Left ventricle myocardium superior (tissue), 1 donor: ENCODE measurements at regions not wholly inside any gene's neighbourhood (a gene's known extent, or its start where the extent isn't known, plus 50 kb on each side); places are given as distances from the start of the nearest gene placed in this dataset.

Source experiments
- ATAC-seq: fragments of 200-7000 bp; cut with Tn5 transposase; one replicate; pipeline ENCODE4 v1.9.1; 2020; ENCODE audit warnings: mild to moderate bottlenecking, moderate library complexity
- DNase-seq: peaks from one replicate; pipeline ENCODE4 v3.0.0-alpha.2; 2020
- intact Hi-C: fragments of 100-400 bp; cut with micrococcal nuclease; formaldehyde crosslinking; loops from one replicate; pipeline ENCODE4 v1.11.0; 2022
- donor health status: DM: no; HTN: yes; CAD: no; lungs with severe emphysema.

- ATAC-seq (peak; percentile 32), DNase-seq (no peak)
- intact Hi-C loops, result no loop called here
These were observed 606.3 kb upstream of the FZD8 start for GRCh38 chr10:36248304-36248981.

- DNase-seq (no peak), ATAC-seq (no peak)
- intact Hi-C loops, result no loop called here
These were observed 605.4 kb upstream of the FZD8 start for GRCh38 chr10:36247478-36247877.

- no peak for ATAC-seq
- intact Hi-C loops, result no loop called here
- DNase-seq, result no peak
These were observed 594.8 kb upstream of the FZD8 start for GRCh38 chr10:36236931-36237330.

GRCh38 chr10:36236341-36236740 lies 594.2 kb upstream of the FZD8 start:
- ATAC-seq (no peak), DNase-seq (no peak)
- intact Hi-C loops, result no loop called here

- DNase-seq, result no peak
- no peak for ATAC-seq
- intact Hi-C loops, result no loop called here
These were observed 590.8 kb upstream of the FZD8 start for GRCh38 chr10:36232935-36233334.

GRCh38 chr10:36224431-36224985 lies 582.4 kb upstream of the FZD8 start:
- peak; percentile 27 for ATAC-seq
- intact Hi-C loops, result no loop called here
- no peak for DNase-seq

GRCh38 chr10:36221101-36221500 lies 579.0 kb upstream of the FZD8 start:
- DNase-seq (no peak), ATAC-seq (no peak)
- intact Hi-C loops, result no loop called here

- intact Hi-C loops, result no loop called here
- ATAC-seq, result no peak
- no peak for DNase-seq
These were observed 578.1 kb upstream of the FZD8 start for GRCh38 chr10:36220151-36220550.

GRCh38 chr10:36211856-36212255 lies 569.8 kb upstream of the FZD8 start:
- DNase-seq (no peak), ATAC-seq (no peak)
- intact Hi-C loops, result no loop called here

GRCh38 chr10:36209480-36209879 lies 567.4 kb upstream of the FZD8 start:
- intact Hi-C loops, result no loop called here
- DNase-seq, result no peak
- no peak for ATAC-seq

- DNase-seq (no peak), ATAC-seq (no peak)
- intact Hi-C loops, result no loop called here
These were observed 560.8 kb upstream of the FZD8 start for GRCh38 chr10:36202881-36203280.

- intact Hi-C loops, result no loop called here
- no peak for ATAC-seq
- no peak for DNase-seq
These were observed 558.5 kb upstream of the FZD8 start for GRCh38 chr10:36200577-36200976.

GRCh38 chr10:36198322-36198721 lies 556.2 kb upstream of the FZD8 start:
- intact Hi-C loops, result no loop called here
- DNase-seq (no peak), ATAC-seq (no peak)

GRCh38 chr10:36195364-36195763 lies 553.3 kb upstream of the FZD8 start:
- intact Hi-C loops, result no loop called here
- DNase-seq, result no peak
- ATAC-seq, result no peak

GRCh38 chr10:36194276-36194675 lies 552.2 kb upstream of the FZD8 start:
- DNase-seq, result no peak
- intact Hi-C loops, result no loop called here
- ATAC-seq, result no peak

- ATAC-seq (no peak), DNase-seq (no peak)
- intact Hi-C loops, result no loop called here
These were observed 548.9 kb upstream of the FZD8 start for GRCh38 chr10:36191009-36191408.

GRCh38 chr10:36188461-36188860 lies 546.4 kb upstream of the FZD8 start:
- DNase-seq (no peak), ATAC-seq (peak; percentile 6)
- intact Hi-C loops, result no loop called here

GRCh38 chr10:36188080-36188453 lies 546.0 kb upstream of the FZD8 start:
- ATAC-seq, result peak; percentile 91
- DNase-seq, result peak; percentile 48
- intact Hi-C loops, result no loop called here

GRCh38 chr10:36187380-36188079 lies 545.4 kb upstream of the FZD8 start:
- DNase-seq (peak; percentile 43), ATAC-seq (peak; percentile 84)
- intact Hi-C loops, result no loop called here

GRCh38 chr10:36185097-36185496 lies 543.0 kb upstream of the FZD8 start:
- ATAC-seq (no peak), DNase-seq (no peak)
- intact Hi-C loops, result no loop called here

- intact Hi-C loops, result no loop called here
- no peak for DNase-seq
- ATAC-seq, result no peak
These were observed 541.6 kb upstream of the FZD8 start for GRCh38 chr10:36183726-36184125.
